ENCODE measurements at regions not wholly inside any gene's neighbourhood (a gene's known extent, or its start where the extent isn't known, plus 50 kb on each side); places are given as distances from the start of the nearest gene placed in this dataset.
A peak's percentile ranks its signal among the peaks of the same experiment; 100 is the strongest.

DNA sequence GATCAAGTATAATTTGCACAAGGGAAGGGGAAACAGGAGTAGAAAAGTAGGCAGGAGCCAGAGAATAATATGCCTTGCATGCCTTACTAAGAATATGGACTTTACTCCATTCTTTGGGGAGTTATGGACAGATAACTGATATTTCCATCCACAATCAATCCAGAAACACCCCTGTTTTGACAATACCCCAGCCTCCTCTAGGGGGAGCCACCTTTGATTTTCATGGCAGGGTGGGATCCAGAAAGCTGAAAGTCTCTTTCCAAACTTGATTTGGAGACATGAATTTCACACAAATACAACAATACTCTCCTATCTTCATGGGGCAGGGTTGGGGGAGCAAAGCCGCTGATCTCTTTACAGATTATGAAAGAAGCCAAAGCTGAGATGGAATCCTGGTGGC lies 404.1 kb downstream of the FOXA2 start:
- TF ChIP-seq CTCF (conservative IDR thresholded peaks at IDR 0.05; ENCODE audit: low read length) (peak; percentile 85), EZH2phosphoT487 (IDR thresholded peaks at IDR 0.05; ENCODE audit: borderline replicate concordance) (no peak)
- peak overlapping the region; percentile 25; the same call in 1 of the 2 replicates for H2AFZ ChIP-seq (ENCODE audit: low read length)
- H3K9ac ChIP-seq (ENCODE audit: low read depth, low read length, poor library complexity, severe bottlenecking), result no peak overlapping the region
- H3K27me3 ChIP-seq (ENCODE audit: insufficient read depth, low read length, poor library complexity, severe bottlenecking), result no peaks in the 10 kb centered on the region
- H3K4me1 ChIP-seq (ENCODE audit: insufficient read depth, low read length, poor library complexity, severe bottlenecking), result no peaks in the 10 kb centered on the region
- 0 out of 2 replicates have a peak, but pooled peaks cover 4% of the 10 kb centered on the region for H3K9me3 ChIP-seq (ENCODE audit: insufficient read depth, low read depth, low read length)
- no peaks in the 10 kb centered on the region for H3K9me2 ChIP-seq (replicated peaks; ENCODE audit: low read depth, low read length)
- H3K79me2 ChIP-seq (ENCODE audit: insufficient read depth, low read length), result no peaks in the 10 kb centered on the region
- H3K36me3 ChIP-seq (ENCODE audit: insufficient read depth, low read length), result no peaks in the 10 kb centered on the region
- H3K4me3 ChIP-seq (ENCODE audit: low read length, poor library complexity, severe bottlenecking), result no peak overlapping the region
- H3K4me2 ChIP-seq (ENCODE audit: low read depth, low read length, poor library complexity, severe bottlenecking), result no peak overlapping the region
- H4K20me1 ChIP-seq (ENCODE audit: insufficient read depth, low read length, poor library complexity, severe bottlenecking), result no peaks in the 10 kb centered on the region
- H3F3A ChIP-seq (ENCODE audit: low read depth), result no peaks in the 10 kb centered on the region

- Histone ChIP-seq H3K79me2 (ENCODE audit: insufficient read depth, low read length) (no peaks in the 10 kb centered on the region), H3K36me3 (ENCODE audit: insufficient read depth, low read length) (no peaks in the 10 kb centered on the region), H3K4me2 (ENCODE audit: low read depth, low read length, poor library complexity, severe bottlenecking) (no peak overlapping the region), H3K4me1 (ENCODE audit: insufficient read depth, low read length, poor library complexity, severe bottlenecking) (no peaks in the 10 kb centered on the region), H3K9me3 (ENCODE audit: insufficient read depth, low read depth, low read length) (no peaks in the 10 kb centered on the region), H3K27me3 (ENCODE audit: insufficient read depth, low read length, poor library complexity, severe bottlenecking) (no peaks in the 10 kb centered on the region), H3K9me2 (replicated peaks; ENCODE audit: low read depth, low read length) (no peaks in the 10 kb centered on the region), H3K4me3 (ENCODE audit: low read length, poor library complexity, severe bottlenecking) (no peak overlapping the region), H2AFZ (ENCODE audit: low read length) (no peak overlapping the region), H4K20me1 (ENCODE audit: insufficient read depth, low read length, poor library complexity, severe bottlenecking) (no peaks in the 10 kb centered on the region), H3K9ac (ENCODE audit: low read depth, low read length, poor library complexity, severe bottlenecking) (no peak overlapping the region), H3F3A (ENCODE audit: low read depth) (no peaks in the 10 kb centered on the region)
- no peak for TF ChIP-seq EZH2phosphoT487 (IDR thresholded peaks at IDR 0.05; ENCODE audit: borderline replicate concordance)
- no peak for TF ChIP-seq CTCF (conservative IDR thresholded peaks at IDR 0.05; ENCODE audit: low read length)
These were observed 424.2 kb downstream of the FOXA2 start for GRCh38 chr20:22160101-22160652.

- no peak overlapping the region for H3K4me3 ChIP-seq (ENCODE audit: low read length, poor library complexity, severe bottlenecking)
- H3K27me3 ChIP-seq (ENCODE audit: insufficient read depth, low read length, poor library complexity, severe bottlenecking), result no peaks in the 10 kb centered on the region
- H3F3A ChIP-seq (ENCODE audit: low read depth), result no peaks in the 10 kb centered on the region
- no peak overlapping the region for H3K9ac ChIP-seq (ENCODE audit: low read depth, low read length, poor library complexity, severe bottlenecking)
- no peak for TF ChIP-seq EZH2phosphoT487 (IDR thresholded peaks at IDR 0.05; ENCODE audit: borderline replicate concordance)
- TF ChIP-seq CTCF (conservative IDR thresholded peaks at IDR 0.05; ENCODE audit: low read length), result no peak
- no peaks in the 10 kb centered on the region for H3K9me2 ChIP-seq (replicated peaks; ENCODE audit: low read depth, low read length)
- no peaks in the 10 kb centered on the region for H3K36me3 ChIP-seq (ENCODE audit: insufficient read depth, low read length)
- H3K4me1 ChIP-seq (ENCODE audit: insufficient read depth, low read length, poor library complexity, severe bottlenecking), result no peaks in the 10 kb centered on the region
- H3K79me2 ChIP-seq (ENCODE audit: insufficient read depth, low read length), result no peaks in the 10 kb centered on the region
- H3K4me2 ChIP-seq (ENCODE audit: low read depth, low read length, poor library complexity, severe bottlenecking), result no peak overlapping the region
- H4K20me1 ChIP-seq (ENCODE audit: insufficient read depth, low read length, poor library complexity, severe bottlenecking), result no peaks in the 10 kb centered on the region
- H3K9me3 ChIP-seq (ENCODE audit: insufficient read depth, low read depth, low read length), result no peaks in the 10 kb centered on the region
- no peak overlapping the region for H2AFZ ChIP-seq (ENCODE audit: low read length)
These were observed 425.1 kb downstream of the FOXA2 start for GRCh38 chr20:22159276-22159675.

All from Loucy (cell line).